Astrocyte of the spinal cord (primary cell): ENCODE measurements at regions not wholly inside any gene's neighbourhood (a gene's known extent, or its start where the extent isn't known, plus 50 kb on each side); places are given as distances from the start of the nearest gene placed in this dataset.
"Not testable (repeated sequence)": the region's sequence is repeated elsewhere in the genome, so short reads cannot be mapped to it uniquely, and the experiment has no call there.

ENCODE experiments used
- DNase-seq: peaks from one replicate; pipeline ENCODE4 v3.0.0; 2011; ENCODE audit warnings: low read depth, low spot score
- H3K4me3 ChIP-seq: 2 replicates; pipeline ENCODE4 v1.5.1; 2011; ENCODE audit warnings: low read depth, mild to moderate bottlenecking, low read length, moderate library complexity
- in situ Hi-C: cut with HindIII; loops from 2 replicates; pipeline ENCODE4 v1.10.0; 2017; ENCODE audit warnings: low sequenced_read_pairs
- TF ChIP-seq, protein P1 (sequence below): IDR thresholded peaks from 2 replicates; pipeline ENCODE4 v1.5.1; 2012; ENCODE audit warnings: low read depth, mild to moderate bottlenecking, low read length, inconsistent platforms

DNA sequence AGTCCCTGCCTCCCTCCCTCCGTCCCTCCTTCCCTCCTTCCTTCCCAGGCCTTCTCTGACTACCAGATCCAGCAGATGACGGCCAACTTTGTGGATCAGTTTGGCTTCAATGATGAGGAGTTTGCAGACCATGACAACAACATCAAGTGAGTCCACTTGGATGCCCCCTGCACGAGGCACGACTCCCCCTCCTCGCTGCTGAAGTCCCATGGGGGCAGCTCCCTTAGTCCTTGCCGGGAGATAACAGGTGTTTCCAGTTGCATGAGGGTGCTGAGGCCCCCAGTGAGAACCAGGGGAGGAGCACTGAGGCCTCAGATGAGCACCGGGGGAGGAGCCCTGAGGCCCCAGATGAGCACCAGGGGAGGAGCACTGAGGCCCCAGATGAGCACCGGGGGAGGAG is 200.0 kb downstream of the LIPI start:
- DNase-seq: no peak
- in situ Hi-C loops: no loop called here
- TF ChIP-seq, protein P1, sequence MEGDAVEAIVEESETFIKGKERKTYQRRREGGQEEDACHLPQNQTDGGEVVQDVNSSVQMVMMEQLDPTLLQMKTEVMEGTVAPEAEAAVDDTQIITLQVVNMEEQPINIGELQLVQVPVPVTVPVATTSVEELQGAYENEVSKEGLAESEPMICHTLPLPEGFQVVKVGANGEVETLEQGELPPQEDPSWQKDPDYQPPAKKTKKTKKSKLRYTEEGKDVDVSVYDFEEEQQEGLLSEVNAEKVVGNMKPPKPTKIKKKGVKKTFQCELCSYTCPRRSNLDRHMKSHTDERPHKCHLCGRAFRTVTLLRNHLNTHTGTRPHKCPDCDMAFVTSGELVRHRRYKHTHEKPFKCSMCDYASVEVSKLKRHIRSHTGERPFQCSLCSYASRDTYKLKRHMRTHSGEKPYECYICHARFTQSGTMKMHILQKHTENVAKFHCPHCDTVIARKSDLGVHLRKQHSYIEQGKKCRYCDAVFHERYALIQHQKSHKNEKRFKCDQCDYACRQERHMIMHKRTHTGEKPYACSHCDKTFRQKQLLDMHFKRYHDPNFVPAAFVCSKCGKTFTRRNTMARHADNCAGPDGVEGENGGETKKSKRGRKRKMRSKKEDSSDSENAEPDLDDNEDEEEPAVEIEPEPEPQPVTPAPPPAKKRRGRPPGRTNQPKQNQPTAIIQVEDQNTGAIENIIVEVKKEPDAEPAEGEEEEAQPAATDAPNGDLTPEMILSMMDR: no peak
- H3K4me3 ChIP-seq: no peak overlapping the region

DNA sequence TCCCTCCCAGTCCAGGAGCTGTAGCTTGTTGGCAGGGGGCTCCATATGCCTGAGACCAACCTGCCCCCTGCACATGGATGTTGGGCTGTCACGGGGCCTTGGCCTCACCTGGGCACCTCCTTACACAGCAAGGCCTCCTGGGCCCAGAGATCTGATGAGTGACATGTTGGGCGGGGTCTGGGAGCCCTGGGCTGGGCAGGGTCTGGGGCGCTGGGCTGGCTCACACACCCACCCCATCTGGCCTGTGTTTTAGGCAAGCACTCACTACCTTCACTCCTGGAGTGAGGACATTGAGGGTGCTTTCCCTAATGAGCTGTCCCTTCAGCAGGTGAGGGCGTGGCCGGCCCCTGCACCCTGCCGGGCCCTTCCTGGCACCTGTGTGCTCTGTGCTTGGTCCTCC is 200.8 kb downstream of the LIPI start:
- DNase-seq, H3K4me3 ChIP-seq, in situ Hi-C loops: not testable (repeated sequence)

DNA sequence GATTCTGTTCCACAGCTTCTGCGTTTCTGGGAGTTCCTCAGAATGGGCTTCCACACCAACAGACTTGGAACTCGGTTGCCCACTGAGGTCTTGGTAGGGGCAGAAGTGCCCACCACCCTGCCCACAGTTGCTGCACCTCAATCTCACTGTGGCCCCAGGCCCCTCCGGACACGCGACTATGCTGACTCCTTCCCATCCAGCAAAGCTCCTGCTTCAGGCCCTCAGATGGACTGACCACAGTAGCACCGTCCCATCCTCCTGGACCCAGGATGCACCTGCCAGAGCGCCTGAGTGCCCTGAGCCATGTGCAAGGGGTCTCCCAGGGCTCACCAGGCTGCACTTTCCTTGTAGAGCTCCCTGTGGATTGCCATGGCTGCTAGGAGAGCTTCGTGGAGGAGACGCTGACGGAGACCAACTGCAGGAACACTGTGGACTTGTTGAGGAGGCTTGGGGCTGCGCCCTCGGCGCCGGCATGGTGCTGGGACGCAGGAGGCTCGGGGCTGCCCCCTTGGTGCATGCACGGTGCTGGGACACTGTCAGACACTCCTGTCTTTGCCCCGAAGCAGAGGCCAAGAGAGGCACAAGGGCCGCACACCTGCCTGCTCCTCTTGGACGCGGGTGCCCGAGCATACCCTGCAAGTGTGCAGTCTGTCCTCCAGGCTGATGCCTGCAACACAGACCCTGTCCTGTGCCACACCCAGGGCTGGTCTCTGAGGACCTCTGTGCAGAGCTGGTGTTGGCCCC is 201.3 kb downstream of the LIPI start:
- H3K4me3 ChIP-seq, DNase-seq, in situ Hi-C loops: not testable (repeated sequence)

DNA sequence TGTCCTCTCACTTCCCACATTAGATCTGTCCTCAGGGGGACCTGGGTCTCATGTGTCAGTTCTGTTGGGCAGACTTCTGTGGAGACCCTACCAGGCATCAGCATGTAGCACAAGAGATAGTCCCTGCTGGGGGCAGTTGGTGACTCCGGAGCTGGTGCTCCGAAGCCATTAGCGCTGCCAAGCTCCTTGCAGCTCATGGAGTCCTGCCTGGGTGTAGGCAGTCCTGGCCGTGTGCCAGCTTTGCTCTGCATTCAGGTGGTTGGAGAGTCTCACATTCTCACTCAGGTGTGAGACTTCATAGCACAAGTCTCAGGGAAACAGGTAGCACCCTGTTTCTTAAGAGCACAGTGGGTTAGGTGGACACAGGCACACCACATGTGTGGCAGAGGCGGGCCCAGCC is 202.3 kb downstream of the LIPI start:
- H3K4me3 ChIP-seq, DNase-seq, in situ Hi-C loops: not testable (repeated sequence)

DNA sequence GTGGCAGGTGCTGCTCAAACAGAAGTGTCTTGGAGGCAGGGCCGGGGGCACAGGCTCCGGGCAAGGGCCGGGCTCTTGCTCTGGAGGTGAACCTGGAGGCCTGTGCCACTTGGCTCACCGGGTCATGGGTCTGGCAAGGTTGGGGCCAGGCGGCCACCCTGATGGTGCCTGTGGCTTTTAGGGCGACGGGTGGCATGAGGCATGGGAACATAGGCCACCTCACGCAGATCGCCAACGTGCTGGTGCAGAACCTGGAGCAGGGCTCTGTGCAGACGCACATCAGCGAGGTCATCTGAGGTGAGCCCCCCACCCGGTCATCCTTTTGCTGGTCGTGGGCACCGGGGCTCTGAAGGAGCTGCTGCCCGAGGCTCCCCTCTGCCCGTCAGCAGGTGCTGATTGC is 202.7 kb downstream of the LIPI start:
- H3K4me3 ChIP-seq, in situ Hi-C loops, DNase-seq: not testable (repeated sequence)

DNA sequence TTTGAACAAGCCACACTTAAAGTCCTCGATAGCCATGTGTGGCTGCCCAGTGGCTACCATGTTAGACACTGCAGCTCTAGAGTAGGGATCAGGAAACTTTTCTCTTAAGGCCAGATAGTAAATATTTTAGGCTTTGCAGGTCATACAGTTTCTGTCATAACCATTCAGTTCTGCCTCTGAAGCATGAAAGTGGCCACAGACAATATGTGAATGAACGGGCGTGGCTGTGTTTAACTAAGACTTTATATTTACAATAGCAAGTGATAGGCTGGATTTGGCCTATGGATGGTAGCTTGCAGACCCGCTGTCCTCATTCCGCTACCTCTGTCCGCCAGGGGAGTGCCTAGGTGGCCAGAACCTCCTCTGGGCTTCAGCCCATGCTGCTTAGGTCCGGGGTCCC is 204.6 kb downstream of the LIPI start:
- DNase-seq, H3K4me3 ChIP-seq, in situ Hi-C loops: not testable (repeated sequence)

DNA sequence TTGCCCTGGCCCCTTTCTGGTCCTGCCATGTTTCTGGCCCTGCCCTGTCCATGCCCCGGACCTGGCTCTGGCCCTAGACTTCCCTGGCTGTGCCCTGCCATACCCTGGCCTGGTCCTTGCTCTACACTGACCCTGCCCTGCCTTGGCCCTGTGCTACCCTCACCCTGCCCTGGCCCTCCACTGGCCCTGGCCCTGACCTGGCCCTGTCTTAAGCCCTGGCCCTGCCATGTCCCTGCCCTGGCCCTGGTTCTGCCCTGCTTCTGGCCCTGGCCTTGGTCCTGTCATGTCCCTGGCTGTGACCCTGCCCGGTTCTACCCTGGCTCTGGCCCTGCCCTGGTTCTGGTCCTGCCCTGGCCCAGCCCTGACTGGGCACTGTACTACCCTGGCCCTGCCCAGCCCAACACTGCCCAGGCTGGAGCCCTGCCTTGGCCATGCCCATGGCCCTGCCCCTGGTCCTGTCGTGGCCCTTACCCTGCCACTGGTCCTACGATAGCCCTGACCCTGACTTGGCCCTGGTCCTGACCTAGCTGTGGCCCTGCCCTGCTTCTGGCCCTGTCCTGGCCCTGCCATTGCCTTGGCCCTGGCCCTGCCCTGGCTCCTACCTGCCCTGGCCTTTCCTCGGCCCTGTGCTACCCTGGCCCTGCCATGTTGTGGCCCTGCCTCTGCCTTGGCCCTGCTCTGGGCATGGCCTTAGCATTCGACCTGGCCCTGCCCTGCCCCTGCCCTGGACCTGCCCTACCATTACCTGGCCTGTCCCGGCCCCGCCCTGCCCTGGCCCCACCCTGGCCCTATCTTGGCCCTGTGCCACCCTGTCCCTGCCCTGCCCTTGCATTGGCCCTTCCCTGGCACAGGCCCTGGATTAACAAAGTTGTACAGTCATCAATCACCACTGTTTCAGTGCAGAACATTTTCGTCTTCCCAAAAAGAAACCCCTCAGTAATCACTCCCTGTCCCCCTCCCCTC is 223.5 kb downstream of the LIPI start:
- in situ Hi-C loops, H3K4me3 ChIP-seq, DNase-seq: not testable (repeated sequence)

DNA sequence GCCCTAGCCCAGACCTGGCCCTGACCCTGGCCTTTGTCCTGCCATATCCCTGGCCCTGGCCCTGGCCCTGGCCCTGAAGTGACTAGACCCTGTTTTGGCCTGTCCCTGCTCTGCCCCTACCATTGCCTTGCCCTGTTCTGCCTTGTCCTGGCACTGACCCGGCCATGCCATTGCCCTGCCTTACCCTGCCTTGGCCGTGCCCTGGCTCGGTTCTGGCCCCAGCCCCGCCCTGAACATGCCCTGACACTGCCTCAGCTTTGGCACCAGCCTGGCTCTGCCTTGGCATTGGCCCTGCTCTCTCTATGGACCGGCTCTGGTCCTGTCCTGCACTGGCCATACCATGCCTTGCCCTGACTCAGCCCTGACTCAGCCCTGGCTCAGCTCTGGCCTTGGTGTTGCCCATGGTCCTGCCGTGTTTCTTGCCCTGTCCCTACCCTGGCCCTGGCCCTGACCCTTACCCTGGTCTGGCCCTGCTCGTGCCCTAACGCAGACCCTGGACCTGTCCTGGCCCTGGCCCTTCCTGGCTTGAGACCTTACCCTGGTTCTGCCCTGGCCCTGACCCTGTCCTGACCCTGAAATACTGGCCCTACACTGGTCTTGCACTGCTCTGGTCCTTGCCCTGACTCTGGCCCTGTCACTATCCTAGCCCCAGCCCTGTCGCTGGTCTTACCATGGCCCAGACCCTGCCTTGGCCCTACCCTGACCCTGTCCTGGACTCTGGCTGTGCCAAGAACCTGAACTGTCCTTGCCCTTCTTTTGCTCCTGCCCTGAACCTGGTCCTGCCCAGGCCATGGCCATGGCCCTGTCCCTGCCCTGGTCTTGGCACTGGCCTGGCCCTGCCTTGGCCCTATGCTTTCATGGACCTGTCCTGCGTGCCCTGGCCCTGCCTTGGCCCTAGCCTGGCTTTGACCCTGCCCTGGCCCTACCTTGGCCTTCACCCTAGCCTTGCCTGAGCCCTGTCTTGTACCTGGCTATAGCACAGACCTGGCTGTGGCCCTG is 224.6 kb downstream of the LIPI start:
- DNase-seq, in situ Hi-C loops, H3K4me3 ChIP-seq: not testable (repeated sequence)

DNA sequence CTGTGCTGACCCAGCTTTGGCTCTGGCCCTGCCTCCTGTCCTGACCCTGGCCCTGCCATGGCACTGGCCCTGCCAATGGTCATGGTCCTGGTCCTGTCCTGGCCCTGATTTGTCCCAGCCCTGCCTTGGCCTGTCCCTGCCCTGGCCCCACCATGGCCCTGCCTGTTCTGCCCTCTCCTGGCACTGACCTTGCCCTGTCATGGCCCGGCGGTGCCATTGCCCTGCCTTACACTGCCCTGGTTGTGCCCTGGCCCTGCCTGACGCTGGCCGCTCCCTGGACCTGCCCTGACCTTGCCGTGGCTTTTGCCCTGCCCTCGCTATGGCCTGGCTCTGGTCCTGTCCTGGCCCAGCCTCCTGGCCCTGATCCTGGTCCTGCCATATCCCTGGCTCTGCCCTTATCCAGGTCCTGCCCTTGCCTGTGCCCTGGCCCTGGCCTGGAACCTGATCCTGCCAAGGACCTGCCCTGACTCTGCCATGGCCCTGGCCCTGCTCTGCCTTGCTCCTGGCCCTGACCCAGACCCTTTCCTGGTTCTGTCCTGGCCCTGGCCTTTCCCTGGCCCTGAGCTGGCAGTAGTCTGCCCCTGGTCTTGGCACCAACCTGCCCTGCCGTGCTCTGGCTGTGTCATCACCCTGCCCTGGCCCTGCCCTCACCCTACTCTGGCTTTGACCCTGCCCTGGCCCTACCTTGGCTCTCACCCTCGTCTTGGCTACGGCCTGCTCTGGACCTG is 225.5 kb downstream of the LIPI start:
- H3K4me3 ChIP-seq, in situ Hi-C loops, DNase-seq: not testable (repeated sequence)

DNA sequence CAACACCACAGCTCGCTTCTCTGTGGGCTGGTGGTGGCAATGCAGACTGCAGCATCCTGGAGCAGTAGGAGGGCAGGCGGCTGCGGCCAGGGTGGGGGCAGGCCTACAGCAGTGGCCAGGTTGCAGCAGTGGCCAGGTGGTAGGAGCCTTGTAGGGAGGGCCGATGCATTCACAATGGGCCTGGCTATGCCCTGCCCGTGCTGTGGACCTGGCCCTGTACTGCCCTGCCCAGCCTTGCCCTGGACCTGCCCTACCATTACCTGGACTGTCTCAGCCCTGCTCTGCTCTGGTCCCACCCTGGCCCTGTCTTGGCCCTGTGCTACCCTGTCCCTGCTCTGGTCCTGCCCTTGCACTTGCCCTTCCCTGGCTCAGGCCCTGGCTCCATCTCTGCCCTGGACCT is 226.0 kb downstream of the LIPI start:
- in situ Hi-C loops, DNase-seq, H3K4me3 ChIP-seq: not testable (repeated sequence)

DNA sequence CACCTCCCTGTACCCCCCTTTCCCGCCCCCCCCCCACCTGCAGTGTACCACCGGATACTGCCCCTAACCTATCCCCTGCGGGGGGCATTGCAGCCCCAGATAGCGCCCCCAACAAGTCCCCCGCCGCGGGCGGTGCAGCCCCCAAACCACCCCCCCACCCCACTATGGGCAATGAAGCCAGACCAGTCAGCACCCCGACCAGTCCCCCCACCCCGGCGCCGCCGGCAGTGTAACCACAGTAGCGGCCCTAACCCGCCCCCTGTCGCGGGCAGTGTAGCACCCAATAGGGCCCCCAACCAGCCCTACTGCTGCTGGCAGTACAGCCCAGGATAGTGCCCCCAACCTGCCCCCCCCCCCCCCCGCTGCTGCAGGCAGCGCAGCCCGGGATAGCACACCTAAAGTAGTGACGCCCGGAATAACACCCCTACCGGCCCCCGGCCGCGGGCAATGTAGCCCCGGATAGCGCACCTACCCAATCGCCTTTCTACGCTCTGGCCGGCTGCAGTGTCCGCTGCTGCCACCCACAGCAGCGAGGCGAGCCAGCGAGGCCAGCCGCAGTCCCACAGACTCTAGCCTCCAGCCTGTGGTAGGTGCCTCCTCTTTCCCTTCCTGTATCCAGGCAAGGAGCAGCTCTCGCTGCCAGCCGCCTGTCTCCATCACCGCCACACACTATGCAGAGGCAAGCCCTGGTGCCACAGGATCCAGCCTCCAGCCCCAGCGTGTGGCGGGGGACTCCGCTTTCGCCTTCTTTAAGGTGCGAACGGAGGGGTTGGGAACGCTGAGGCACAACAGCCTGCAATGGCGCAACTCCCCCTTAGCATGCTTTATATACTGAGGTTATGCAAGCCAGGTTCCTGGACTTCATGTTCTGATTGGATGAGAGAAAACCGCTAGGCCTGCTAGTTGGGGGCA is 229.3 kb downstream of the LIPI start:
- DNase-seq, in situ Hi-C loops: not testable (repeated sequence)

DNA sequence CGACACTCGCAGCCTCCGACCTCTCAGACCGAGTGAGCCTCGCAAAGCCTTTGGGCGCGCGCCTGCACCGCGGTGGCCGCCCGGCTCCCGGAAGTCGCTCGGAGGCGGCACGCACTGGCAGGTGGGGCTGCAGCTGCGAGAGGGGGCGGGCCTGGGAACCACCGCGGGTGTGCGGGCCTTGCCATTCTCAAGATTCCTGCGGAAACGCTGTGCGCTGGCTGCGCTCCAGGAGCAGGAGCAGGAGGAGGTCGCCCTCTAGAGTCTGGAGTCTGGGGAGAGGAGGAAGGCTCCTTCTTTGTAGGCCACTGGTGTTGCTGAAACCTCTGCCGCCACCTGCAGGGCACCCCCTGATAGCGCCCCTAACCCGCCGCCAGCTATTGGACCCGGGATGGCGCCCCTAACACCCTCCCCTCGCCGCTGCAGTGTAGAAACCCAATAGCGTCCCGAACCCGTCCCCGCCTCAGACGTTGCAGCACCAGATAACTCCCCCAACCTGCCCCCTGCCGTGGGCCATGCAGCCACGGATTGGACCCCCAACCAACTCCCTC is 230.6 kb downstream of the LIPI start:
- DNase-seq: peak; percentile 25
- H3K4me3 ChIP-seq: peak overlapping the region; percentile 10
- in situ Hi-C loops: not testable (repeated sequence)

More for the DNA sequence above, 229.3 kb downstream of the LIPI start:
- H3K4me3 ChIP-seq: not testable (repeated sequence)

DNA sequence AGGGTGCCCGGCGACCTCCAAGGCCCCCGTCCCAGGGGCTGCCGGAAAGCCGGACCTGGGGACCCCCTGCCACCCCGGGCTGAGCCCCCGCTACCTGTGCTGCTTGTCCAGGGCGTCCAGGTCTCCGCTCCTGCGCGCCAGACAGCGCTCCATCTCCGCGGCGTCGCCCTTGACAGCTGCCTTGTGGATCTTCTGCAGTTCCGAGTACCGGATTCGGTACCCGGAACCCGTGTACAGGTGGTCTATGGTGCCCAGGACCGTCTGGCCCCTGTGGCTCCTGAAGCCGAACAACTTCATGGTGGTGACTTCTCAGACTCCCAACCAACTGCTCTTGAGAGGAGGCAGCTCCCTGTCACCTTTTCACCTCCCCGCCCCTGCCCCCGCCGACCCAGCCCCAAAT is 231.1 kb downstream of the LIPI start:
- in situ Hi-C loops, H3K4me3 ChIP-seq, DNase-seq: not testable (repeated sequence)

DNA sequence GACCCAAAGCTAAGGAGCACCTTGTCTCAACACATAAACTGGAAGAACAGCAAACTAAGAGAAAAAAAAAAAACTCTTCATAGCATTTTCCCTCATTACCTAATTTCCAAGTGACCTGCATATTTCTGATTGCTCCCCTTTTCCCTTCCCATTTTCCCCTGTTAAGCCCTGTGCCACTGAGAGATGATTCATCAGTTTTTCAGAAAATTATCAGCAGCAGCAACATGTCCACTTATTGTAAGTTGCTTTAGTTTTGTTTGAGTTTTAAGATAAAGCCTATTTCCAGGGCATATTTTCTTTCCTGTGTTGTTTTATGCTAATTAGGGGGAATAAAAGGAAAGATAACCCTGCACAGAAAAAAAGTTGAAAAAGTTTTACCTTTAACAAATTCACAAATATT is 236.2 kb downstream of the LIPI start:
- DNase-seq, H3K4me3 ChIP-seq, in situ Hi-C loops: not testable (repeated sequence)
